ENCODE measurements at regions not wholly inside any gene's neighbourhood (a gene's known extent, or its start where the extent isn't known, plus 50 kb on each side); places are given as distances from the start of the nearest gene placed in this dataset.
"Not testable (repeated sequence)": the region's sequence is repeated elsewhere in the genome, so short reads cannot be mapped to it uniquely, and the experiment has no call there.

DNA sequence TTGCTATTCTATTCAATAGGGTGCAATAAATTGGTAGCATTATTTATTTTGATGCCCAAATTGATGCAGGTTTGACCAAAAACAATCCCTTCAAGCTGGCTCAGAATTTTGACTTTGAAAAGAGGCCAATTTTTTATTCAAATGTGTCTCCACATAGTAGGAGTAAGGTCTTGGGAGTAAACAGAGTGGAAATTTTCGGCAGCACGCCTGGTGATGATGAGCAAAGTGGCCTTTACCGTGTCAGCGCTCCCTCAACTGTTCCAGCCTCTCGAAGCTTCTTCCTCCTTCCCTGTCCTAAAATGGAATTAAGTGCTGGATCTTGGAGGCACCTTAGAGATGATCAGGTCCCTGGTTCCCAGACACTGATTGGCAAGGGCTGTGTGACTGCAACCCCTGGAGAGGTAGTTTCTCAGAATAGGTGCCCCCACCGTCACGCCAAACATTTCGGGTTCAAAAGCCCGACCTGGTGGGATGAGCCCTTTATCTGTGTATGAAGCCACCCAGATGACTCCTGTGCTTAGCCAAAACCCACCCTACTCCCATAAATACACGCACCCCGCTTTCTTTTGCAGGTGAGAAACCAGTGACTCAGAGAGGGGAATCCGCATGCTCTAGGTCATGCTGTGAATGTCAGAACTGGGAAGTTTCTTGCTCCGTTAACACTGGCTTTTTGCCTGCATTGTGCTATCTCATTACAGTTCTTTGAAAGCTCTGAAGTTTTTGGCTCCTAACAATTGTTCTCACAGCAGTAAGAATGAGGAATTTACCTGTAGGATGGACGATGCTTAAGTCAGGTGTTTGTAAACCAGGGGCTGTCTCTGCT is 89.1 kb downstream of the CRYGS start:
- no peak for TF ChIP-seq CTCF (conservative IDR thresholded peaks at IDR 0.05; ENCODE audit: low read depth, low read length)
- H3K4me3 ChIP-seq (ENCODE audit: low read length) = no peak overlapping the region
- no peak for DNase-seq (ENCODE audit: low read depth)

DNA sequence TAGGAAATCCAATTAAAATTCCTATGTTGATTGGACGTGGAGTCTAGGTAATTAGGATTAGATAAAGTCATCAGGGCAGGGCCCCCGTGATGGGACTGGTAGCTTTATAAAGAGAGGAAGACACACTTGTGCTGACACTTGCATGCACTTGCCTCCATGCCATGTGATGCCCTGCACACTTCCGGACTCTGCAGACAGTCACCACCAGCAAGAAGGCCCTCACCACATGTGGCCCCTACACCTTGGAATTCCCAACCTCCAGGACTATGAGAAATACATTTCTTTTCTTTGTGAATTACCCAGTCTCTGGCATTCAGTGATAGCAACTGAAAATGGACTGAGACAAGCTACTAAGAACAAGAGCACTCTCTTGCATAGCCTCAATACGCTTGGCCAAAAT is 90.6 kb downstream of the CRYGS start:
- no peak overlapping the region for H3K4me3 ChIP-seq (ENCODE audit: low read length)
- TF ChIP-seq CTCF (conservative IDR thresholded peaks at IDR 0.05; ENCODE audit: low read depth, low read length) = no peak
- DNase-seq (ENCODE audit: low read depth) = no peak

DNA sequence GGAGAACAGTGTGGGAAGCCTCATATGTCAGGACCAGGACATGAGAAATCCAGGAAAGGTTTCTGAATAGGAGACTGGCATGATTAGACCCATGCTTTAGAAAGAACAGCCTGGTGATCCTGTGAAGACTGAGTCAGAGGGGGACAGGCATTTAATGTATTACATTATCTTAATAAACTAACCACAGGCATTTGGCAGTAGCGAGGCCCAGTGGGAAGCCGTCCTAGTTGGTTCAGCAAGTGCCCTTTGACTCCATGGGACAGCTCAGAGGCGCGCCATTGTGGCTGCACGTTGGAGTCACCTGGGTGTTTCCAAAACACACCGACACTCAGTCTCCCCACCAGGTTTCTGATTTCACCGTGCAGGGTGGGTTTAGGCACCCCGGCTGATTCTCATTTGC is 90.5 kb upstream of the DGKG start:
- no peak for TF ChIP-seq CTCF (conservative IDR thresholded peaks at IDR 0.05; ENCODE audit: low read depth, low read length)
- peak; percentile 90 for DNase-seq (ENCODE audit: low read depth)
- no peak overlapping the region for H3K4me3 ChIP-seq (ENCODE audit: low read length)

DNA sequence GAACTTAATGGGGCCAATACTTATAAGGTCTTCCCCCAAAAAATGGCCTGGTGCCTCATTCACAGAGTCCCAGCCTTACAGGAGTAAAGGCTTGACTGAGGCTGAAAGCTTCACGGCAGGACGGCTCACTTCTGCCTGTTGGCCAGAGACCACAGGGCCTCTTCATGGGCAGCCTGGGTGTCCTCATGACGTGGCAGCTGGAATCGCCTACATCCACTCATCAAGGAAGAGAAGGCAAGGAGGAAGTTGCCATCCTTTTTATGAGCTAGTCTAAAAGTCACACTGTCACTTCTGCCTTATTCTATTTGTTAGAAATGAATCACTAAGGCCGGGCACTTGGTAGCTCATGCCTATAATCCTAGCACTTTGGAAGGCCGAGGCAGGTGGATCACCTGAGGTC is 89.3 kb upstream of the DGKG start:
- no peak for TF ChIP-seq CTCF (conservative IDR thresholded peaks at IDR 0.05; ENCODE audit: low read depth, low read length)
- no peak overlapping the region for H3K4me3 ChIP-seq (ENCODE audit: low read length)
- no peak for DNase-seq (ENCODE audit: low read depth)

DNA sequence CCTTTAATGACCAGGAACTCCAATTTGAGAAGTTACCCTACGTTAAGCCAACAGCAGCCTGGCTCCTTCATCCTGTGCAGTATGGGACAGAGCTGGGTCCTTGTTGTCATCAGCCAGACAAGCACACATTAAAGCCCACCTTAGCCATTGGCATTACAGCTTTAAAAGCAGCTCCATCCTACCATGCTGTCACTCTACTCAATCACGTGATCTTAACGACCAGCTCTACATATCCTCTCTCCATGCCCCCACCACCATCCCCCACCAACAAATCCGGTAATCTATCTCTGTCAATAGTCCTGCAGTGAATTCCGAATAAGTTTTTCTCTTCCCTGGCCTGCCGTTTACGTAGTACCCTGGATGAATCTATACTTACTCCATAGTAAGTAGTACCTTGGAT is 82.9 kb upstream of the DGKG start:
- TF ChIP-seq CTCF (conservative IDR thresholded peaks at IDR 0.05; ENCODE audit: low read depth, low read length) = no peak
- DNase-seq (ENCODE audit: low read depth) = no peak
- no peak overlapping the region for H3K4me3 ChIP-seq (ENCODE audit: low read length)

DNA sequence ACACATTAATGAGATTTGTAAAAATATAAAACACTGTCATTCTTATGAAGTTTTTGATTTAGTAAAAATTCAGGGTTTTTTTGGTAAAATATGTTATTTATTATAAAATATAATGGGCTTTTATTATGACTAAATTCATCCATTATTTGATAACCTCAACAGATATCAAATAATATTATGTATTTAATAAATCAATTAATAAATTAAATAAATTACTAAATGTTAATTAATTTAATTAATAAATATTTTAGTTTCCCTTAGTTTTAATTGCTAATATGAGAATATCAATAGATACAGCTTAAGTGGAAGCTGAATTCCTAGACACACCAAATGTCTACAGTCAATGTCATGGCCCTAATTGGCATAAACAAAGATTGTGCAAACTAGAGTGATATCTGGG is 82.3 kb upstream of the DGKG start:
- DNase-seq (ENCODE audit: low read depth) = no peak
- no peak overlapping the region for H3K4me3 ChIP-seq (ENCODE audit: low read length)
- no peak for TF ChIP-seq CTCF (conservative IDR thresholded peaks at IDR 0.05; ENCODE audit: low read depth, low read length)

DNA sequence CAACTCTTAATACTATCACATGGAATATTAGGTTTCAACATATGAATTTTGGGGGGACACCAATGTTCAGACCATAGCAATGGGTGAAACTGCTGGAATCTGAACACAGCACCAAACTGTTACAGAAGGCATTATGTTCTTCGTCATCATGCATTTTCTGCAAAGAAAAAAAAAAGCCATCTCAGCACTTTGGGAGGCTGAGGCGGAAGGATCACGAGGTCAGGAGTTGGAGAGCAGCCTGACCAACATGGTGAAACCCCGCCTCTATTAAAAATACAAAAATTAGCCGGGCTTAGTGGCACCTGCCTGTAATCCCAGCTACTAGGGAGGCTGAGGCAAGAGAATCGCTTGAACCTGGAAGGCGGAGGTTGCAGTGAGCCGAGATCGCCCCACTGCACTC is 80.9 kb upstream of the DGKG start:
- DNase-seq (ENCODE audit: low read depth); H3K4me3 ChIP-seq (ENCODE audit: low read length): not testable (repeated sequence)
